ENCODE measurements at regions not wholly inside any gene's neighbourhood (a gene's known extent, or its start where the extent isn't known, plus 50 kb on each side); places are given as distances from the start of the nearest gene placed in this dataset.

DNA sequence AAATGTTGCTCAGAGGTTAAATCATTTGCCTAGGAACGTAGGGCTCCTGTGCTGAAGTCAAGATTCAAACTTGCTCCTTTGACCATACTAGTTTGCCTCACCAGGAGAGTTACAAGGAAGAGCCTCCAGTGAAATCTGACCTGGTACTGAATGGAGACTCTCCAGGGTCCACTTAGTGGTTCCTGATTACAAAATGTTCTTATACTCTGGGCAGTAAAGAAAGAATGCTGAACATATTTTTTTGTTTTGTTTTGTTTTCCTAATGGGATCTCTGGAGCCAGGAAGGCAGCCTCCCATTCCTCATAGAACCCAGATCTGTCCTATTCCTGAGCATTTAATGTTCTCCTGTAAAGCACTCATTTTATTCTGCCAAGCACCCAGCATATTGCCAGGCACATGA, 256.5 kb upstream of the CLINT1 start:
- TF ChIP-seq POLR2A (IDR thresholded peaks at IDR 0.05), result no peak
- no peak for TF ChIP-seq EP300 (IDR thresholded peaks at IDR 0.05)
